ENCODE measurements at regions not wholly inside any gene's neighbourhood (a gene's known extent, or its start where the extent isn't known, plus 50 kb on each side); places are given as distances from the start of the nearest gene placed in this dataset.
"Not testable (repeated sequence)": the region's sequence is repeated elsewhere in the genome, so short reads cannot be mapped to it uniquely, and the experiment has no call there.

- DNase-seq (ENCODE audit: low spot score) = not testable (repeated sequence)
Measured at GRCh38 chr2:152273732-152274260, 61.2 kb upstream of the FMNL2 start.

GRCh38 chr2:152277896-152278295 lies 57.1 kb upstream of the FMNL2 start:
- not testable (repeated sequence) for DNase-seq (ENCODE audit: low spot score)

GRCh38 chr2:152278526-152278925 lies 56.4 kb upstream of the FMNL2 start:
- DNase-seq (ENCODE audit: low spot score) = no peak

GRCh38 chr2:152279367-152279766 lies 55.6 kb upstream of the FMNL2 start:
- DNase-seq (ENCODE audit: low spot score) = not testable (repeated sequence)

- no peak for DNase-seq (ENCODE audit: low spot score)
Measured at GRCh38 chr2:152280780-152281179, 54.2 kb upstream of the FMNL2 start.

- no peak for DNase-seq (ENCODE audit: low spot score)
Measured at GRCh38 chr2:152283392-152283791, 51.6 kb upstream of the FMNL2 start.

GRCh38 chr2:152284398-152284797 lies 50.6 kb upstream of the FMNL2 start:
- DNase-seq (ENCODE audit: low spot score) = no peak
